ENCODE measurements at regions not wholly inside any gene's neighbourhood (a gene's known extent, or its start where the extent isn't known, plus 50 kb on each side); places are given as distances from the start of the nearest gene placed in this dataset.
"Not testable (repeated sequence)": the region's sequence is repeated elsewhere in the genome, so short reads cannot be mapped to it uniquely, and the experiment has no call there.

- TF ChIP-seq CREM (IDR thresholded peaks at IDR 0.05; ENCODE audit: low read depth); SMC3 (IDR thresholded peaks at IDR 0.05; ENCODE audit: borderline replicate concordance, low read length); USF2 (IDR thresholded peaks at IDR 0.05; ENCODE audit: borderline replicate concordance, low read depth, low read length); SUPT20H (IDR thresholded peaks at IDR 0.05; ENCODE audit: borderline replicate concordance, control insufficient read depth, low read depth, low read length); RCOR1 (conservative IDR thresholded peaks at IDR 0.05; ENCODE audit: low read depth, low read length); SKIL (IDR thresholded peaks at IDR 0.05; ENCODE audit: low read depth, poor library complexity, severe bottlenecking): not testable (repeated sequence)
- TF ChIP-seq, protein P1, sequence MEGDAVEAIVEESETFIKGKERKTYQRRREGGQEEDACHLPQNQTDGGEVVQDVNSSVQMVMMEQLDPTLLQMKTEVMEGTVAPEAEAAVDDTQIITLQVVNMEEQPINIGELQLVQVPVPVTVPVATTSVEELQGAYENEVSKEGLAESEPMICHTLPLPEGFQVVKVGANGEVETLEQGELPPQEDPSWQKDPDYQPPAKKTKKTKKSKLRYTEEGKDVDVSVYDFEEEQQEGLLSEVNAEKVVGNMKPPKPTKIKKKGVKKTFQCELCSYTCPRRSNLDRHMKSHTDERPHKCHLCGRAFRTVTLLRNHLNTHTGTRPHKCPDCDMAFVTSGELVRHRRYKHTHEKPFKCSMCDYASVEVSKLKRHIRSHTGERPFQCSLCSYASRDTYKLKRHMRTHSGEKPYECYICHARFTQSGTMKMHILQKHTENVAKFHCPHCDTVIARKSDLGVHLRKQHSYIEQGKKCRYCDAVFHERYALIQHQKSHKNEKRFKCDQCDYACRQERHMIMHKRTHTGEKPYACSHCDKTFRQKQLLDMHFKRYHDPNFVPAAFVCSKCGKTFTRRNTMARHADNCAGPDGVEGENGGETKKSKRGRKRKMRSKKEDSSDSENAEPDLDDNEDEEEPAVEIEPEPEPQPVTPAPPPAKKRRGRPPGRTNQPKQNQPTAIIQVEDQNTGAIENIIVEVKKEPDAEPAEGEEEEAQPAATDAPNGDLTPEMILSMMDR (IDR thresholded peaks at IDR 0.05 in 2 of 3, conservative IDR thresholded peaks at IDR 0.05 in 1 of 3; ENCODE audit: control insufficient read depth in 2 of 3, extremely low read depth in 1 of 3, insufficient read depth in 1 of 3, low read depth in 3 of 3, low read length in 3 of 3) = not testable (repeated sequence)
Measured at GRCh38 chr9:65421486-65421885, 136.5 kb upstream of the FOXD4L5 start.

Measured in GM12878 (cell line).